Hepatocyte (in vitro differentiated cells): ENCODE measurements at regions not wholly inside any gene's neighbourhood (a gene's known extent, or its start where the extent isn't known, plus 50 kb on each side); places are given as distances from the start of the nearest gene placed in this dataset.

ENCODE experiments used
- DNase-seq: peaks from one replicate; pipeline ENCODE4 v3.0.0-alpha.2; 2016; ENCODE audit warnings: low spot score
- H2AFZ ChIP-seq: fragments of 200-600 bp; sonication (generic); 2 replicates; pipeline ENCODE4 v1.6.0; 2016; ENCODE audit warnings: antibody characterized with exemption, mild to moderate bottlenecking
- H3K27ac ChIP-seq: fragments of 200-600 bp; sonication (generic); 2 replicates; pipeline ENCODE4 v1.5.1; 2016; ENCODE audit warnings: mild to moderate bottlenecking
- H3K27me3 ChIP-seq: fragments of 200-600 bp; sonication (generic); 2 replicates; pipeline ENCODE4 v1.6.1; 2016
- H3K36me3 ChIP-seq: fragments of 200-600 bp; sonication (generic); replicated peaks from 2 replicates; pipeline ENCODE4 v1.5.1; 2016; ENCODE audit warnings: low read depth; ENCODE audit not compliant: insufficient read depth
- H3K4me1 ChIP-seq: fragments of 200-600 bp; sonication (generic); 2 replicates; pipeline ENCODE4 v1.5.1; 2016; ENCODE audit warnings: mild to moderate bottlenecking, moderate library complexity; ENCODE audit not compliant: insufficient read depth
- H3K4me2 ChIP-seq: fragments of 200-600 bp; sonication (generic); 2 replicates; pipeline ENCODE4 v1.6.0; 2016
- H3K4me3 ChIP-seq: fragments of 200-600 bp; sonication (generic); 2 replicates; pipeline ENCODE4 v1.5.1; 2016; ENCODE audit warnings: mild to moderate bottlenecking
- H3K79me2 ChIP-seq: fragments of 200-600 bp; sonication (generic); 2 replicates; pipeline ENCODE4 v1.6.0; 2017; ENCODE audit warnings: mild to moderate bottlenecking
- H3K9me2 ChIP-seq: fragments of 200-600 bp; sonication (generic); replicated peaks from 2 replicates; pipeline ENCODE4 v1.6.0; 2017; ENCODE audit warnings: mild to moderate bottlenecking; ENCODE audit not compliant: insufficient read depth
- H3K9me3 ChIP-seq: fragments of 200-600 bp; sonication (generic); 2 replicates; pipeline ENCODE4 v1.5.1; 2016; ENCODE audit warnings: low read depth, mild to moderate bottlenecking
- H4K20me1 ChIP-seq: fragments of 200-600 bp; sonication (generic); 2 replicates; pipeline ENCODE4 v1.6.0; 2016; ENCODE audit warnings: mild to moderate bottlenecking; ENCODE audit not compliant: insufficient read depth, poor library complexity, severe bottlenecking
- EZH2 ChIP-seq: fragments of 200-600 bp; sonication (generic); IDR thresholded peaks from 2 replicates; pipeline ENCODE4 v1.6.1; 2016; ENCODE audit warnings: antibody characterized with exemption, mild to moderate bottlenecking, borderline replicate concordance
- EZH2phosphoT487 ChIP-seq: fragments of 200-600 bp; sonication (generic); IDR thresholded peaks from one replicate; pipeline ENCODE4 v1.6.1; 2018; ENCODE audit warnings: antibody characterized with exemption, mild to moderate bottlenecking, low read depth, moderate library complexity; ENCODE audit not compliant: unreplicated experiment, severe bottlenecking
- WGBS: methylation state at CpG from one replicate; pipeline ENCODE4 v1.1.6; 2016; ENCODE audit warnings: low lambda C conversion rate; ENCODE audit errors: missing lambda C conversion rate; 5-methylcytosine and 5-hydroxymethylcytosine counted together
- TF ChIP-seq, protein P1 (sequence below): fragments of 200-600 bp; sonication (generic); IDR thresholded peaks from 2 replicates; pipeline ENCODE4 v1.5.1; 2016; ENCODE audit warnings: antibody characterized with exemption, mild to moderate bottlenecking; ENCODE audit not compliant: poor library complexity

DNA sequence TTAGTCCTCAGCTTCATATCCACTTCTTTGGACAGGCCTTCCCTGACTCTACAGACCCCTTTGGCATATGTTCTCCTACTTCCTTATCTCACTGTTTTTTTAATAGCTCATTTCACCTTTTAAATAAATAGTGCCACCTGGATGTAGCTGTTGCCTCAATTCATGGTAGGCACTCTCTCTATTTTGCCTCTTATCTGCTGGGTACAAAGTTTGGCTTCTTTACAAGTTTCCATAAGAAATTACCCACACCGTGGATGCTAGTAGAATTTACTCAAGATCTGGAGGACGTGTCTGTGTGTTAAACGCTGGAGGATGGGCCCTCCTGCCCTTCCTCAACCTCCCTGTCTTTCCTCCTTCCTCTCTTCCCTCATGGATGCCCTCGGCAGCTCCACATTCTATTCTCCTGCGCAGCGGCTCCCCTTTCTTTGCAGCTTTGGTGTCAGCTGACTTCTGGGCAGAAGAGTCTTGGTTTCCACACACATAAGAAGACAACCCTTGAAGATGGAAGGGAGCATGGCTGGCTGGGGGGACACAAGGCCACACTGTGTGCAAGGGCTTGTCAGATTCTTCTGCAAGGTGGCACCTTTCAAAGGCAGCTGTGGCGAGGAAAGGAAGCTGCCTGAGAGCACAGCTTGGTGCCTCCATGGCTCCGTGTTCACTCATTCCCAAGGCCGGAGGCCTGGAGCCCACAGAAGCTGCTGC is 212.6 kb downstream of the SNX19 start:
- no peaks in the 10 kb centered on the region for H3K27me3 ChIP-seq
- no peaks in the 10 kb centered on the region for H3K79me2 ChIP-seq
- H3K9me3 ChIP-seq, result no peaks in the 10 kb centered on the region
- no peaks in the 10 kb centered on the region for H3K4me1 ChIP-seq
- H3K4me2 ChIP-seq, result no peak overlapping the region
- H2AFZ ChIP-seq, result no peak overlapping the region
- no peak overlapping the region for H3K27ac ChIP-seq
- DNase-seq, result no peak
- no peak overlapping the region for H3K4me3 ChIP-seq
- TF ChIP-seq, protein P1, sequence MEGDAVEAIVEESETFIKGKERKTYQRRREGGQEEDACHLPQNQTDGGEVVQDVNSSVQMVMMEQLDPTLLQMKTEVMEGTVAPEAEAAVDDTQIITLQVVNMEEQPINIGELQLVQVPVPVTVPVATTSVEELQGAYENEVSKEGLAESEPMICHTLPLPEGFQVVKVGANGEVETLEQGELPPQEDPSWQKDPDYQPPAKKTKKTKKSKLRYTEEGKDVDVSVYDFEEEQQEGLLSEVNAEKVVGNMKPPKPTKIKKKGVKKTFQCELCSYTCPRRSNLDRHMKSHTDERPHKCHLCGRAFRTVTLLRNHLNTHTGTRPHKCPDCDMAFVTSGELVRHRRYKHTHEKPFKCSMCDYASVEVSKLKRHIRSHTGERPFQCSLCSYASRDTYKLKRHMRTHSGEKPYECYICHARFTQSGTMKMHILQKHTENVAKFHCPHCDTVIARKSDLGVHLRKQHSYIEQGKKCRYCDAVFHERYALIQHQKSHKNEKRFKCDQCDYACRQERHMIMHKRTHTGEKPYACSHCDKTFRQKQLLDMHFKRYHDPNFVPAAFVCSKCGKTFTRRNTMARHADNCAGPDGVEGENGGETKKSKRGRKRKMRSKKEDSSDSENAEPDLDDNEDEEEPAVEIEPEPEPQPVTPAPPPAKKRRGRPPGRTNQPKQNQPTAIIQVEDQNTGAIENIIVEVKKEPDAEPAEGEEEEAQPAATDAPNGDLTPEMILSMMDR, result no peak
- TF ChIP-seq EZH2phosphoT487 (no peak), EZH2 (no peak)
- H3K36me3 ChIP-seq, result no peaks in the 10 kb centered on the region
- 90% methylated on average over 9 of the region's 9 CpGs for WGBS
- no peaks in the 10 kb centered on the region for H4K20me1 ChIP-seq
- no peaks in the 10 kb centered on the region for H3K9me2 ChIP-seq

DNA sequence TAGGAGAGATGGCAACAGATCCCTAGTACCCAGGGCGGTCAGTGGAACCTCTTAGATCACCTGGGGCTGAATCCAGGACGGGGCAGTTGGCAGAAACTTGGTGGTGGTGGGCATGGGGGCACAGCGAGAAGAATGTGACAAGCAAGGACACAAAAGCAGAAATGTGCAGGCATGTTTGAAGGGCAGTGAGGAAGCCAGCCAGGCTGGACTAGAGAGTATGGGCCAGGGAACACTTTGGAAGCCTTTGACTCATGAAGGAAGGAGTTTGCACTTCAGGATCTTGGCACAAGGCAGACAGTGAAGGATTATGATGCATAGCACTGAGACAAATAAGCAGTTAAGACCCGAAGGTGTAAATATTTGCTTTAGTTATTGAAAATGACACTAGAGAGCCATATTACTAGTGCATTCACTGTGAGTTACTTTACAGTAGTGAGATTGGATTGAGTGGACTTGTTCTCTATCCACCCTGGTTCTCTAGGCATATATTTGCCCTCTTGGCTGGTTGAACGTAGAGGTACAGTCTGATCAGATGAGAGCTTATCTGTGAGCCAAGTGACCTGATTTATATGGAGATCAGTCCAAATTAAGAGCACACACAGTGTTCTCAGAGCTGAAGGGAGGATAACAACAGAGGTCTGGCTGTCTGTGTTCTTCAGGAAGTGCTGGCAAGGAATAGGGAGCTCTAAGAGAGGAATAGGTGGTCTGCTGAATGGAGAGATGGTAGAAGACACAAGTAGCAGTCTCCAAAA is 210.4 kb downstream of the SNX19 start:
- no peaks in the 10 kb centered on the region for H3K27me3 ChIP-seq
- no peak overlapping the region for H3K4me3 ChIP-seq
- no peaks in the 10 kb centered on the region for H3K9me3 ChIP-seq
- H3K36me3 ChIP-seq, result no peaks in the 10 kb centered on the region
- no peaks in the 10 kb centered on the region for H3K79me2 ChIP-seq
- H3K27ac ChIP-seq, result no peak overlapping the region
- H3K4me1 ChIP-seq, result no peaks in the 10 kb centered on the region
- no peak for TF ChIP-seq EZH2phosphoT487
- no peak for TF ChIP-seq EZH2
- TF ChIP-seq, protein P1, result no peak
- no peak for DNase-seq
- H3K9me2 ChIP-seq, result no peaks in the 10 kb centered on the region
- no peak overlapping the region for H3K4me2 ChIP-seq
- H4K20me1 ChIP-seq, result no peaks in the 10 kb centered on the region
- WGBS, result 84% methylated on average over 5 of the region's 5 CpGs
- H2AFZ ChIP-seq, result no peak overlapping the region

DNA sequence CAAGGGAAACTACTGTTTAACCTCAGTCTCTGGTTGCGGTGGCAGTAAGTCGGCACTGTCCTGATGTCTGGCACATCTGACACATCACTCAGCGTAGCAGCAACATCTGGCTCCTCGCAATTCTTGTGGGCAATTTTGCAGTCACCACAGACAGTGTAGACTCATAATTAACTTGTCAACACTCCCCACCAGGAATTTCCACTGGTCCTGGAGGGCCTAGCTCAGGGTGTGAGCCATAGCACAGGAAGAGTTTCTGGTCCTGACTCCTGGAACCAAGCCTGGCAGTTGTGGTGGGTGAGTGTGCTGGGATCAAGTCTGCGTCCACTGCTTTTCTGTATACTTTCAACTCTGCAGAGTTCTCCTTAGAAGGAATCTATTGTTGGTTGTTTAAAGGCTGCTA is 209.7 kb downstream of the SNX19 start:
- H3K27ac ChIP-seq, result no peak overlapping the region
- no peaks in the 10 kb centered on the region for H4K20me1 ChIP-seq
- H3K27me3 ChIP-seq, result no peaks in the 10 kb centered on the region
- H3K4me1 ChIP-seq, result no peaks in the 10 kb centered on the region
- no peak overlapping the region for H3K4me2 ChIP-seq
- 91% methylated on average over 5 of the region's 5 CpGs for WGBS
- no peak overlapping the region for H2AFZ ChIP-seq
- no peaks in the 10 kb centered on the region for H3K79me2 ChIP-seq
- H3K4me3 ChIP-seq, result no peak overlapping the region
- no peak for DNase-seq
- H3K9me3 ChIP-seq, result no peaks in the 10 kb centered on the region
- no peaks in the 10 kb centered on the region for H3K36me3 ChIP-seq
- no peak for TF ChIP-seq EZH2
- TF ChIP-seq, protein P1, result no peak
- no peak for TF ChIP-seq EZH2phosphoT487
- no peaks in the 10 kb centered on the region for H3K9me2 ChIP-seq
